ENCODE measurements at regions not wholly inside any gene's neighbourhood (a gene's known extent, or its start where the extent isn't known, plus 50 kb on each side); places are given as distances from the start of the nearest gene placed in this dataset.

GRCh38 chr10:81216949-81217348, 658.0 kb upstream of the NRG3 start:
- no peaks in the 10 kb centered on the region for H3K36me3 ChIP-seq (ENCODE audit: control insufficient read depth, insufficient read depth, low read length)
- H2AFZ ChIP-seq (replicated peaks; ENCODE audit: low read length, poor library complexity) = no peak overlapping the region
- H2AK9ac ChIP-seq (replicated peaks; ENCODE audit: low read depth, low read length, poor library complexity) = no peak overlapping the region
- no peak for DNase-seq
- H3K79me1 ChIP-seq (ENCODE audit: low read depth in 1 of 2, low read length in 2 of 2) = no peaks in the 10 kb centered on the region
- ChIA-PET CTCF (no interaction called here), POLR2A (ENCODE audit: unreplicated experiment) (no interaction called here)
- H3K4me1 ChIP-seq (ENCODE audit: control insufficient read depth, insufficient read depth, low read length) = no peaks in the 10 kb centered on the region
- in situ Hi-C loops (cut with MboI; ENCODE audit: low sequenced_read_pairs) = no loop called here
- intact Hi-C loops (cut with micrococcal nuclease) = no loop called here
- H2AK5ac ChIP-seq (ENCODE audit: low read depth, low read length) = no peak overlapping the region
- no peak overlapping the region for H4K5ac ChIP-seq (ENCODE audit: low read depth, low read length)
- BruUV-seq (replicated peaks) = no TSS peak
- no peak overlapping the region for H2BK15ac ChIP-seq (ENCODE audit: low read depth, low read length)
- no peak for TF ChIP-seq SMC3 (IDR thresholded peaks at IDR 0.05; ENCODE audit: low read depth, low read length)
- TF ChIP-seq RCOR1 (IDR thresholded peaks at IDR 0.05; ENCODE audit: insufficient replicate concordance, low read length) = no peak
- no peak for TF ChIP-seq BHLHE40 (IDR thresholded peaks at IDR 0.05; ENCODE audit: low read depth, low read length)
- TF ChIP-seq ELK1 (IDR thresholded peaks at IDR 0.05; ENCODE audit: borderline replicate concordance, low read depth, low read length) = no peak
- TF ChIP-seq CEBPB (IDR thresholded peaks at IDR 0.05; ENCODE audit: low read depth, low read length) = no peak
- TF ChIP-seq NFE2L2 (IDR thresholded peaks at IDR 0.05; ENCODE audit: low read depth, low read length) = no peak
- ATAC-seq (ENCODE audit: low read depth) = no peak
- H3K9ac ChIP-seq (ENCODE audit: low read depth, low read length) = no peak overlapping the region
- H3K4me2 ChIP-seq (ENCODE audit: low read depth, low read length) = no peak overlapping the region
- H4K20me1 ChIP-seq (ENCODE audit: insufficient read depth, low read length) = no peaks in the 10 kb centered on the region
- dilution Hi-C loops (cut with HindIII; ENCODE audit: low sequenced_read_pairs, unreplicated experiment) = no loop called here
- peaks cover 5% of the 10 kb centered on the region; the same call in 1 of the 2 replicates for H3K9me3 ChIP-seq (ENCODE audit: control insufficient read depth, insufficient read depth, low read length)
- no peak overlapping the region for H3K4ac ChIP-seq (ENCODE audit: low read depth, low read length)
- H3K27me3 ChIP-seq (ENCODE audit: control insufficient read depth, insufficient read depth, low read length) = no peaks in the 10 kb centered on the region
- no peak overlapping the region for H3K4me3 ChIP-seq (ENCODE audit: insufficient read depth, low read depth, low read length)
- no peak overlapping the region for H3K14ac ChIP-seq (replicated peaks; ENCODE audit: low read depth, low read length)
- no peak overlapping the region for H2BK120ac ChIP-seq (ENCODE audit: low read depth, low read length)
- no peak overlapping the region for H3K18ac ChIP-seq (ENCODE audit: low read depth, low read length)
- WGBS, 2 experiments (ENCODE audit: extremely low coverage in 2 of 2, insufficient read length in 1 of 2) = no CpG with 5 or more reads among the region's 5 CpGs
- H3K23ac ChIP-seq (ENCODE audit: low read depth, low read length) = no peak overlapping the region
- no peak overlapping the region for H3K27ac ChIP-seq (ENCODE audit: insufficient read depth, low read length)
- no peak overlapping the region for H2BK5ac ChIP-seq (ENCODE audit: low read depth, low read length, poor library complexity, severe bottlenecking)
- H3K56ac ChIP-seq (ENCODE audit: extremely low read depth, insufficient read depth, low read length) = no peak overlapping the region
- no peak overlapping the region for H4K8ac ChIP-seq (ENCODE audit: low read depth in 2 of 2, low read length in 2 of 2)
- H4K91ac ChIP-seq (ENCODE audit: insufficient read depth, low read depth, low read length) = no peak overlapping the region
- H3K9me1 ChIP-seq (ENCODE audit: insufficient read depth, low read length) = no peaks in the 10 kb centered on the region
- no peak overlapping the region for H2BK20ac ChIP-seq (ENCODE audit: low read depth, low read length)

Data from IMR-90 (cell line).